OCI-LY3 (cell line): ENCODE measurements at regions not wholly inside any gene's neighbourhood (a gene's known extent, or its start where the extent isn't known, plus 50 kb on each side); places are given as distances from the start of the nearest gene placed in this dataset.

Experiments used
- H2AFZ ChIP-seq: fragments of 200-600, 300-600 bp; shearing (Covaris generic); 2 replicates; pipeline ENCODE4 v1.6.0; 2014; ENCODE audit warnings: antibody characterized with exemption, low read depth, low read length
- H3K27ac ChIP-seq: fragments of 200-600, 300-600 bp; sonication (generic); 2 replicates; pipeline ENCODE4 v1.5.1; 2014; ENCODE audit warnings: mild to moderate bottlenecking, low read length, moderate library complexity, mixed read lengths
- H3K27me3 ChIP-seq: fragments of 200-600, 300-600 bp; sonication (generic); 2 replicates; pipeline ENCODE4 v1.6.1; 2014; ENCODE audit warnings: low read depth, low read length, mixed read lengths
- H3K36me3 ChIP-seq: fragments of 200-600, 300-600 bp; sonication (generic); replicated peaks from 2 replicates; pipeline ENCODE3; 2014; ENCODE audit warnings: low read depth, low read length, mixed read lengths
- H3K4me1 ChIP-seq: fragments of 300-600, 200-600 bp; sonication (generic); 2 replicates; pipeline ENCODE4 v1.6.1; 2014; ENCODE audit warnings: low read length, mixed read lengths
- H3K4me2 ChIP-seq: fragments of 200-600, 300-600 bp; sonication (generic); 2 replicates; pipeline ENCODE4 v1.6.1; 2014; ENCODE audit warnings: low read length, mixed read lengths
- H3K4me3 ChIP-seq: fragments of 300-600, 200-600 bp; sonication (generic); 2 replicates; pipeline ENCODE4 v1.5.1; 2014; ENCODE audit warnings: antibody characterized with exemption, mild to moderate bottlenecking, low read length, moderate library complexity
- H3K79me2 ChIP-seq: fragments of 300-600, 200-600 bp; shearing (Covaris generic); 2 replicates; pipeline ENCODE4 v1.6.1; 2014; ENCODE audit warnings: mild to moderate bottlenecking, low read length, mixed read lengths
- H3K9ac ChIP-seq: fragments of 300-600, 200-600 bp; shearing (Covaris generic); 2 replicates; pipeline ENCODE4 v1.6.0; 2014; ENCODE audit warnings: mild to moderate bottlenecking, low read length, moderate library complexity
- H3K9me3 ChIP-seq: fragments of 200-600, 300-600 bp; shearing (Covaris generic); 2 replicates; pipeline ENCODE4 v1.6.1; 2014; ENCODE audit warnings: low read length, mixed read lengths; ENCODE audit not compliant: insufficient read depth
- H4K20me1 ChIP-seq: fragments of 200-600, 300-600 bp; sonication (generic); 2 replicates; pipeline ENCODE4 v1.6.1; 2016; ENCODE audit warnings: low read length, mixed read lengths; ENCODE audit not compliant: insufficient read depth
- CTCF ChIP-seq: fragments of 200-600, 300-600 bp; sonication (generic); IDR thresholded peaks from 2 replicates; pipeline ENCODE4 v1.5.1; 2014; ENCODE audit warnings: antibody characterized with exemption, low read length, low read depth
- EZH2phosphoT487 ChIP-seq: fragments of 200-600 bp; shearing (Covaris generic); IDR thresholded peaks from 2 replicates; pipeline ENCODE4 v1.6.1; 2018; ENCODE audit warnings: antibody characterized with exemption, mixed run types, low read depth

DNA sequence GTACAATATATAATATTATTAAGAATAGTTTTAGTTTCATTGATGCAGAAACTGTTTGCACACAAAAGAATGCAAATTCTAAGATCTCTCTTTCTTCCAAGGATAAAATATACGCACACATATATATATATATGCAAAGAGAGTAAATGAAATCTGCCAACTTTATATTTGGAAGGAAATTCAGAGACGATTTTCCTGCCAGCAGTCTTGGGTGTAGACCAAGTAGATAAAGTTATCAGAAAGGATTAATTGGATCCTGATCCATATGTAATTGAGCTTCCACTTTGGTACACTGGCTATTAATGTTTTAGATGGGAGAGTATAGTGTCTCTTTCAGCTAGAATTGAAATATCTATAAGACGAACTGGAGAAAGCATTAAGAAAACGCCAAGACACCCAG lies 295.4 kb upstream of the IL12A start:
- TF ChIP-seq CTCF, result no peak
- TF ChIP-seq EZH2phosphoT487, result no peak
- H3K4me1 ChIP-seq, result no peaks in the 10 kb centered on the region
- no peaks in the 10 kb centered on the region for H3K27me3 ChIP-seq
- H2AFZ ChIP-seq, result no peak overlapping the region
- no peaks in the 10 kb centered on the region for H3K36me3 ChIP-seq
- H3K4me2 ChIP-seq, result no peak overlapping the region
- H3K27ac ChIP-seq, result no peak overlapping the region
- no peak overlapping the region for H3K4me3 ChIP-seq
- H3K79me2 ChIP-seq, result no peaks in the 10 kb centered on the region
- H3K9me3 ChIP-seq, result no peaks in the 10 kb centered on the region
- no peak overlapping the region for H3K9ac ChIP-seq
- no peaks in the 10 kb centered on the region for H4K20me1 ChIP-seq

DNA sequence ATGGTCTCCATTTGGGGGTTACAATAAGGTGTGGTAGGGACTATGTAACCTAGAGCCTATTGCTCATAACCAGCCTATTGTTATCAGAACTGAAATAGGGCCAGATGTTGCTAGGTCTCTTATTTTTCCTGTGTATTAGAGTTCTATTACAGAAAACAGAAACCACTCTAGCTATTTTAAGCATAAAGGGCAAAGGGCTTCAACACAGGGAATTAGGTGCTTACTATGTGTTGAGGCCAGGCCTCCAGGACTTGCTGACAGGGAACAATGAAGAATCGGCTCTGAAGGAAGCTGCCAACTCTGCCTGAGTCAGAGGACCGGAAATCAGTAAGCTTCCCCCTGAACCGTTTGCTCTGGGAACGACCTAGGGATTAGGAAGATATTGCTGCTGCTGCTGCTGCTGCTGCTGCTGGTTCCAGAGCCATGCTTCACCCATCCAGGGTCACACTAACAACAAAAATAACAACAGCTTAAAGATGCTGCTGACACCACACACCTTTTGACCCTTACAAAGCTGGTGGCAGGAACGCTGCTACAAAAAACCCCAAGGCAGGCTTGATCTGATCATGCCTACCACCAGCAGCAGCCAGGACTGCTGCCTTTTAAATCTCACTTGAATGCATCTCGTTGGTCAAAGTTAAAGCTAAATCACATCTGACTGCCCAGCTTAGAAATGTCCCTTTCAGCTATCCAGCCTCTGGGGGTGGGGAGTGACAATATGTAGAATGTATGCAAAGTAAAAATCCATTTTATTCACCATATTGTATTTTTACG lies 276.9 kb upstream of the IL12A start:
- no peak overlapping the region for H3K27ac ChIP-seq
- no peak overlapping the region for H3K4me2 ChIP-seq
- H3K9ac ChIP-seq, result no peak overlapping the region
- H3K9me3 ChIP-seq, result no peaks in the 10 kb centered on the region
- no peaks in the 10 kb centered on the region for H4K20me1 ChIP-seq
- H3K4me1 ChIP-seq, result no peaks in the 10 kb centered on the region
- H3K4me3 ChIP-seq, result no peak overlapping the region
- TF ChIP-seq CTCF, result no peak
- no peak for TF ChIP-seq EZH2phosphoT487
- no peak overlapping the region for H2AFZ ChIP-seq
- 0 out of 2 replicates have a peak, but pooled peaks cover 9% of the 10 kb centered on the region for H3K27me3 ChIP-seq
- no peaks in the 10 kb centered on the region for H3K36me3 ChIP-seq
- H3K79me2 ChIP-seq, result no peaks in the 10 kb centered on the region

DNA sequence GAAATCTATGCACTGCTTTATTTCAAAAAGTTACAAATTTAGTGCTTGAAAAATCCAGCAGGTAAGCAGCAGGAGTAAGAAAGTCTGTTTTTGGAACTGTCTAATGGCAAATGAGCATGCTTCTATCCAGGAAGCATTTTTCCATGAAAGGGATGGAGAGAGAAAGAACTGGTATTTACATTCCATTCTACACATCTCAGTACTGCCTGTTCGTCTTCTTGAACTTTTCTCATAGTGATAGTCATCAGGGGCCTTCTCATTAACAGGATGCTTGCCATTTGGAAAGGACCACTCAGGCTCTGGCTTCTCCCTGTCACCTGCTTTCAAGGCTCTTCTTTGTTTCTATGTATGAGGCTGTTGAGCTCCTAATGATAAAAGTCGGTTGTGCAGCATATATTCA lies 267.3 kb upstream of the IL12A start:
- H3K9ac ChIP-seq, result no peak overlapping the region
- H3K4me3 ChIP-seq, result no peak overlapping the region
- no peak overlapping the region for H3K27ac ChIP-seq
- H3K36me3 ChIP-seq, result no peaks in the 10 kb centered on the region
- no peaks in the 10 kb centered on the region for H3K79me2 ChIP-seq
- H3K4me2 ChIP-seq, result no peak overlapping the region
- no peaks in the 10 kb centered on the region for H3K27me3 ChIP-seq
- H3K9me3 ChIP-seq, result no peaks in the 10 kb centered on the region
- no peak overlapping the region for H2AFZ ChIP-seq
- TF ChIP-seq CTCF (no peak), EZH2phosphoT487 (no peak)
- no peaks in the 10 kb centered on the region for H3K4me1 ChIP-seq
- H4K20me1 ChIP-seq, result no peaks in the 10 kb centered on the region

GRCh38 chr3:159723295-159723694 lies 265.3 kb upstream of the IL12A start:
- H2AFZ ChIP-seq, result no peak overlapping the region
- no peaks in the 10 kb centered on the region for H3K36me3 ChIP-seq
- no peak overlapping the region for H3K27ac ChIP-seq
- H3K9me3 ChIP-seq, result no peaks in the 10 kb centered on the region
- no peak overlapping the region for H3K4me3 ChIP-seq
- H4K20me1 ChIP-seq, result no peaks in the 10 kb centered on the region
- TF ChIP-seq EZH2phosphoT487 (no peak), CTCF (no peak)
- no peaks in the 10 kb centered on the region for H3K79me2 ChIP-seq
- H3K4me1 ChIP-seq, result no peaks in the 10 kb centered on the region
- H3K4me2 ChIP-seq, result no peak overlapping the region
- peaks cover 8% of the 10 kb centered on the region for H3K27me3 ChIP-seq
- H3K9ac ChIP-seq, result no peak overlapping the region
